GM23338 (cell line): ENCODE measurements at regions not wholly inside any gene's neighbourhood (a gene's known extent, or its start where the extent isn't known, plus 50 kb on each side); places are given as distances from the start of the nearest gene placed in this dataset.

Source experiments
- ATAC-seq: fragments of 200-7000 bp; cut with Tn5 transposase; 3 replicates; pipeline ENCODE4 v1.9.1; 2020
- DNase-seq: peaks from one replicate; pipeline ENCODE4 v3.0.0-alpha.2; 2015; ENCODE audit warnings: low spot score
- H2AFZ ChIP-seq: fragments of 200-600 bp; sonication (generic); 2 replicates; pipeline ENCODE4 v1.8.0; 2016; ENCODE audit warnings: antibody characterized with exemption, mild to moderate bottlenecking, moderate library complexity
- H3F3A ChIP-seq: fragments of 200-600 bp; sonication (generic); replicated peaks from 2 replicates; pipeline ENCODE4 v1.8.0; 2017; ENCODE audit warnings: antibody characterized with exemption, mixed run types, low read depth
- H3K27ac ChIP-seq: fragments of 200-600 bp; sonication (generic); 2 replicates; pipeline ENCODE4 v1.6.1; 2016; ENCODE audit warnings: low read depth
- H3K27me3 ChIP-seq: fragments of 200-600 bp; sonication (generic); 2 replicates; pipeline ENCODE4 v1.8.0; 2016; ENCODE audit warnings: mild to moderate bottlenecking, mixed run types, moderate library complexity; ENCODE audit not compliant: insufficient read depth
- H3K36me3 ChIP-seq: fragments of 200-600 bp; sonication (generic); 2 replicates; pipeline ENCODE4 v1.8.0; 2016; ENCODE audit warnings: mild to moderate bottlenecking; ENCODE audit not compliant: insufficient read depth
- H3K4me1 ChIP-seq: fragments of 200-600 bp; sonication (generic); 2 replicates; pipeline ENCODE4 v1.8.0; 2016; ENCODE audit warnings: mild to moderate bottlenecking, moderate library complexity; ENCODE audit not compliant: insufficient read depth
- H3K4me2 ChIP-seq: fragments of 200-600 bp; sonication (generic); 2 replicates; pipeline ENCODE4 v1.7.1; 2017; ENCODE audit warnings: mixed run types
- H3K4me3 ChIP-seq: fragments of 200-600 bp; sonication (generic); 2 replicates; pipeline ENCODE4 v1.6.1; 2016; ENCODE audit warnings: mixed run types
- H3K79me2 ChIP-seq: fragments of 200-600 bp; sonication (generic); replicated peaks from 2 replicates; pipeline ENCODE4 v1.8.0; 2017; ENCODE audit warnings: mild to moderate bottlenecking; ENCODE audit not compliant: insufficient read depth
- H3K9me2 ChIP-seq: fragments of 200-600 bp; sonication (generic); 2 replicates; pipeline ENCODE4 v1.8.0; 2017; ENCODE audit not compliant: insufficient read depth
- H4K20me1 ChIP-seq: fragments of 200-600 bp; sonication (generic); replicated peaks from 2 replicates; pipeline ENCODE4 v1.8.0; 2017; ENCODE audit warnings: mild to moderate bottlenecking; ENCODE audit not compliant: insufficient read depth
- H3K27ac Mint-ChIP-seq: 2 replicates; pipeline ENCODE4 v1.8.0; 2020; ENCODE audit warnings: inconsistent platforms, mild to moderate bottlenecking, moderate library complexity, mixed read lengths
- H3K27me3 Mint-ChIP-seq: 3 replicates; pipeline ENCODE4 v1.8.0; 2022; ENCODE audit warnings: low read depth, mild to moderate bottlenecking, moderate library complexity, mixed read lengths, inconsistent platforms; ENCODE audit not compliant: insufficient read depth, poor library complexity
- H3K36me3 Mint-ChIP-seq: 3 replicates; pipeline ENCODE4 v1.8.0; 2021; ENCODE audit warnings: low read depth, mild to moderate bottlenecking, inconsistent platforms, moderate library complexity, mixed read lengths
- H3K4me1 Mint-ChIP-seq: 3 replicates; pipeline ENCODE4 v1.8.0; 2020; ENCODE audit warnings: mild to moderate bottlenecking, inconsistent platforms, mixed read lengths
- H3K4me3 Mint-ChIP-seq: 3 replicates; pipeline ENCODE4 v1.8.0; 2021; ENCODE audit warnings: moderate library complexity, mild to moderate bottlenecking, inconsistent platforms, mixed read lengths
- H3K9me3 Mint-ChIP-seq: 3 replicates; pipeline ENCODE4 v1.8.0; 2020; ENCODE audit warnings: moderate library complexity, mild to moderate bottlenecking, inconsistent platforms, mixed read lengths
- CREB1 ChIP-seq: fragments of 250-450 bp; sonication (Bioruptor Pico); IDR thresholded peaks from 2 replicates; pipeline ENCODE4 v1.5.0; 2020; ENCODE audit warnings: low read depth, mild to moderate bottlenecking, moderate library complexity
- CTCF ChIP-seq, 2 experiments: fragments of 200-600 bp in 1 of 2; sonication (generic) in 1 of 2; conservative IDR thresholded peaks; 2 replicates each; pipeline versions ENCODE4 v1.5.1 to v1.6.1; 2016 to 2017; ENCODE audit warnings: antibody characterized with exemption in 2 of 2, low read depth in 2 of 2, mild to moderate bottlenecking in 2 of 2, moderate library complexity in 1 of 2
- ETS1 ChIP-seq: IDR thresholded peaks from 2 replicates; pipeline ENCODE4 v1.6.1; 2016; ENCODE audit warnings: antibody characterized with exemption
- EZH2 ChIP-seq: fragments of 200-600 bp; sonication (generic); IDR thresholded peaks from one replicate; pipeline ENCODE4 v1.8.0; 2017; ENCODE audit warnings: antibody characterized with exemption, mild to moderate bottlenecking, low read depth; ENCODE audit not compliant: unreplicated experiment
- EZH2phosphoT487 ChIP-seq: fragments of 200-600 bp; sonication (generic); IDR thresholded peaks from one replicate; pipeline ENCODE4 v1.8.1; 2018; ENCODE audit warnings: antibody characterized with exemption; ENCODE audit not compliant: unreplicated experiment
- JUNB ChIP-seq: IDR thresholded peaks from one replicate; pipeline ENCODE4 v1.6.1; 2016; ENCODE audit warnings: antibody characterized with exemption; ENCODE audit not compliant: unreplicated experiment
- NANOG ChIP-seq: IDR thresholded peaks from 2 replicates; pipeline ENCODE4 v1.6.1; 2016; ENCODE audit warnings: antibody characterized with exemption, borderline replicate concordance
- POLR2AphosphoS5 ChIP-seq: IDR thresholded peaks from 2 replicates; pipeline ENCODE4 v1.6.1; 2016; ENCODE audit warnings: antibody characterized with exemption, low read depth
- REST ChIP-seq: IDR thresholded peaks from one replicate; pipeline ENCODE4 v1.6.1; 2018; ENCODE audit warnings: antibody characterized with exemption; ENCODE audit not compliant: unreplicated experiment
- STAT1 ChIP-seq: IDR thresholded peaks from one replicate; pipeline ENCODE4 v1.6.1; 2016; ENCODE audit warnings: antibody characterized with exemption; ENCODE audit not compliant: unreplicated experiment
- ZNF114 ChIP-seq: fragments of 250-450 bp; sonication (Bioruptor Pico); IDR thresholded peaks from 2 replicates; pipeline ENCODE4 v1.5.0; 2020; ENCODE audit warnings: mild to moderate bottlenecking, moderate library complexity
- ZNF331 ChIP-seq: fragments of 250-450 bp; sonication (Bioruptor Pico); IDR thresholded peaks from 2 replicates; pipeline ENCODE4 v1.5.0; 2020; ENCODE audit warnings: low read depth, mild to moderate bottlenecking, moderate library complexity
- ZNF462 ChIP-seq: fragments of 250-450 bp; sonication (Bioruptor Pico); IDR thresholded peaks from 2 replicates; pipeline ENCODE4 v1.5.0; 2020; ENCODE audit warnings: mild to moderate bottlenecking, moderate library complexity

GRCh38 chr6:87848616-87849015 lies 146.6 kb upstream of the AKIRIN2 start:
- 0 out of 2 replicates have a peak, but pooled peaks cover 3% of the 10 kb centered on the region for H3K9me2 ChIP-seq
- no peak overlapping the region for H3K27ac Mint-ChIP-seq
- ATAC-seq = no peak
- no peak overlapping the region for H3K27ac ChIP-seq
- no peaks in the 10 kb centered on the region for H3K27me3 Mint-ChIP-seq
- H3K36me3 ChIP-seq = no peaks in the 10 kb centered on the region
- no peak overlapping the region for H3K4me3 Mint-ChIP-seq
- H3K27me3 ChIP-seq = no peaks in the 10 kb centered on the region
- TF ChIP-seq JUNB (no peak), CREB1 (CRISPR knock-in tag) (no peak), EZH2phosphoT487 (no peak), CTCF (conservative IDR thresholded peaks at IDR 0.05; ENCODE audit: low read depth in 2 of 2) (no peak), ZNF462 (CRISPR knock-in tag) (no peak), ZNF114 (no peak), STAT1 (no peak), ZNF331 (no peak), NANOG (no peak), ETS1 (no peak), REST (no peak), EZH2 (no peak), POLR2AphosphoS5 (no peak)
- H3K4me2 ChIP-seq = no peak overlapping the region
- H3K4me3 ChIP-seq = no peak overlapping the region
- no peaks in the 10 kb centered on the region for H3F3A ChIP-seq
- H2AFZ ChIP-seq = peak overlapping the region; percentile 57; the same call in 1 of the 2 replicates
- H3K4me1 ChIP-seq = no peaks in the 10 kb centered on the region
- H3K9me3 Mint-ChIP-seq = no peaks in the 10 kb centered on the region
- no peak for DNase-seq
- H3K4me1 Mint-ChIP-seq = peaks cover 4% of the 10 kb centered on the region
- H3K36me3 Mint-ChIP-seq = no peaks in the 10 kb centered on the region
- H4K20me1 ChIP-seq = no peaks in the 10 kb centered on the region
- no peaks in the 10 kb centered on the region for H3K79me2 ChIP-seq
